Activated CD4-positive, alpha-beta T cell treated with anti-CD3 and anti-CD28 coated beads, Interleukin-10, Interleukin-2, amounts not matched to agents 100 ng/mL and 50 ng/mL, durations not matched to agents 16 hours and 8 hours (primary cell): ENCODE measurements at regions not wholly inside any gene's neighbourhood (a gene's known extent, or its start where the extent isn't known, plus 50 kb on each side); places are given as distances from the start of the nearest gene placed in this dataset.

Experiments used
- DNase-seq: peaks from one replicate; pipeline ENCODE4 v3.0.0-alpha.2; 2020

DNA sequence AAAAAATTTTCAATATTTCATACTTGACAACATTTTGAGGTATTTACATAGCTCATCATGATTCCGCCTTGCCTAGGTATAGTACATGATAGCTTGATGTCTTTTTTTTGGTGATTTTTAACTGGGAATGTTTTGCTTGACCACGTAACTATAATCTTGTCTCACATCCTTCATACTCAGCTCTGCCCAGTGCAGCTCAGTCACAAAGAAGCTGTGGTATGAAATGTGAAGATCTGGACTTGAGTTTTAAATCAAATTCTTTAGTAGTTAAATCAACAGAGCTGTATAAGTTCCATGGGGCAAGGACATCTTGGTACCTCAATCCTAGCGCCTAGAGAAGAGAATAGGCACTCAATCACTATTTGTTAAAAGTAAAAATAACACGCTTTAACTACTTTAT lies 276.3 kb upstream of the DKK2 start:
- no peak for DNase-seq

DNA sequence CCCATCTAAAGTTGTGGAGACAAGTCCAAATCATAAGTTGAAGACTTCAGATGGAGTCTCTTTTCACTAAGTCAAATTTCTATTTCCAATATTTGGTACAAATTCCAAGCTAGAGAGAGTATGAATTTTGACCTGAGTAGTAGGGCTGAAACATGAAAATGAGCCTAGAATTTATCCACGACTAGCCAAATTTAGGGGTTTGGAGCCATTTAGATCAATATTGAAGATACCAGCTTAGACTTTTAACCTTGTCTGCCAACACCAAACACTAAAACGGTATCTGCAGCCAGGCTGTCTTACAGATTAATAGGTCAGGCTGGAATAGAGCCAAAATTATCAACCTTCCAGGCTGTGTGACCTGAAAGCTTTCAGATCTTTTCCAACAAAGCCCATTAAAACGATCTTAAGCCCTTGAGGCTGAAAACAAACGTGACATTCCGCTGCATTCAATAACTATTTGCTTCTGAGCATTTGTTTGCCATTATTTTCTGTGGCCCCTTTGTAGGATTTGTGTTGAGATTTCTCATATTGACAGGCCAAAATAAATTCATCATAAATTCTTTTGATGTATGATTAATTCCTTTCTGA lies 268.7 kb upstream of the DKK2 start:
- DNase-seq = no peak

DNA sequence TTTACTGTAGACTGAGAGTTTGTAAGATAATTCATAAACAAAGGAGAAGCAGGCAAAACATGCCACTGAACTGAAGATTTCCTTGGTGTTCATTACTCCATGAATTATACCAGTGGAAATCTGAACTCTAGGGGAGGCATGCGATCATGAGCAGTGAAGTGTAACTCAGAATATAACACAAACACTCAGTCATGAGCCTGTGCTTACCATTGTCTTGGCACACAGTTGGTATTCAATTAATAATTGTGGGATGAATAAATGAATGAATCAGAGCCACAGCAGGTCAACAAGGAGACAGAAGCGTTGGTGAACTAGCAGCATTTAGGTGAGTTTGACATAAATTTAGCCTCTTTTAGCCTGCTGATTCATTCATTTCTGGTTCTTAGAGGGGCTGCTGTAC lies 263.5 kb upstream of the DKK2 start:
- no peak for DNase-seq

DNA sequence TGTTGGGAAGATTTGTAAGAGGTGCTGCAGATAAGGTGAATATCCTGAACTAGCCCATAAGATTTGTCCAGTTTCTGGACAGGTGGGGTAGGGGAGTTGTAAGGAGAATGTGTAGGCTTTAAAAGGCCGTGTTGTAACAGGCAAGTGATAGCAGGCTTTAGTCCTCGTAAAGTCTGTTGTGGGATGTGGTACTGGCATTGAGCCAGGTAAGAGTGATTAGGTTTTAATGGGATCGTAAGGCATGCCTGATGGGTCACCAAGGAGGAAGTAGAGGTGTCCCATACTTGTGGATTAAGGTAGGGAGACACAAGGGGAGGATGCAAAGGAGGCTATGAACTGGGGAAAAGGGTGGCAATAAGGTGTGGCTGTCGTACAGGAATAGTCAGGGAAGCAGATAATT lies 256.9 kb upstream of the DKK2 start:
- no peak for DNase-seq

DNA sequence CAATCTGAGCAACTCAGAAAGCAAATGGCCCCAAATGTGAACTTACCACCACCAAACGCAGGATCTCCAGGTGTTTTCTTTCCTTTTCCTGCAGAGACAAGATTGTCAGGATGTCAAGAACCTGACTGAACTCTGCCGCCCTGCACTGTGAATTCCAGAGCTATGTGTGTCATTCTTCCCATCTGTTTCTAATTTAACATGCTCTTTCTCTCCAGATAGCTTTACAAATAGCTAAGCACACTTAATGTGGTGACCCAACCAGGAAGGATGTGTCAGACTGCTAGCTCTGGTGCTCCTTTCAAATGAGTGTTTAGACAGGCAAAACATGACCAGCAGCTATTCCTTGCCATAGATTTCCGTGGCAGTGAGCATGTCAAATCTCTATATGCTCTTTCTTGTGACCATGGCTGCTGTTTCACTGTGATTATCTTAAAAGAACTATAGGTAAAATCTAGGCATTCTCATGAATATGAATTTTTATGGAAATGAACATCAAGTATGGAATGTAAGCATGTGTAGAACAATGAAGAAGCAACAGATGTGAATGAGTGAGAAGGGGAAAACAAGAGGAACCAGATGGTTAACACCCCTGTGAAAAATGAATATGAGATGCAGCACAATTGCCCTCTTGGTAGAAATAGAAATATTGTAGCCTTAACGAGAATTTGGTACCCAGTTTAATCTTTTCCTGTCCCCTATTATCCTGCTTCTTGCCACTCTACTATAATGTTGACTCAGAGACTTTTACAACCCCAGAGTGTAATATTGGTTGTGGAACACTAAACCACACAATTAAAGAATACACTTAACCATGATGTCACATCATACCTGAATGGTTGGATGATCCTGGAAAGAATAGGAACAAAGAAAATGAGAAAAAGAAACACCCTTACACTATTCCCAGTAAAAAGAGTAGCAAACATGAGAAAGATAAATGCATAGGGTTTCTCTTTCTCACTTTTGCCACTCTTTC lies 247.8 kb upstream of the DKK2 start:
- no peak for DNase-seq

DNA sequence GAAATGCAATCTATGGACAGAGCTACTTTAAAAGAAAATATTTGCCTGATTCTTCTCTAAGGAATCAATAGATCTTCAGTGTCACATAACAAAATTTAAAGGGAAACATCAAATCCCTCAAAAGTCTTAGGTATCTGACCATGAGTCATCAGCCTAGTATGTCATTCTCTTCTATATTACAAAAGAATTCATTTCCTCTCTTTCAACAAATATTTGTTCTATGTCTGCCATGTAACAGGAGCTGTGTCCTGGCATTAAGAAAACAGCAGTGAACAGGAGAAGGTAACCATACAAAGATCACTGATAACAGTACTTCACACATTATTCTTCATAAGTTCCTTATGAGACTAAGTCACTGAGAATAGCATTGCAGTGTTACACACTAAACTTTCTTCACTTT lies 243.6 kb upstream of the DKK2 start:
- no peak for DNase-seq

DNA sequence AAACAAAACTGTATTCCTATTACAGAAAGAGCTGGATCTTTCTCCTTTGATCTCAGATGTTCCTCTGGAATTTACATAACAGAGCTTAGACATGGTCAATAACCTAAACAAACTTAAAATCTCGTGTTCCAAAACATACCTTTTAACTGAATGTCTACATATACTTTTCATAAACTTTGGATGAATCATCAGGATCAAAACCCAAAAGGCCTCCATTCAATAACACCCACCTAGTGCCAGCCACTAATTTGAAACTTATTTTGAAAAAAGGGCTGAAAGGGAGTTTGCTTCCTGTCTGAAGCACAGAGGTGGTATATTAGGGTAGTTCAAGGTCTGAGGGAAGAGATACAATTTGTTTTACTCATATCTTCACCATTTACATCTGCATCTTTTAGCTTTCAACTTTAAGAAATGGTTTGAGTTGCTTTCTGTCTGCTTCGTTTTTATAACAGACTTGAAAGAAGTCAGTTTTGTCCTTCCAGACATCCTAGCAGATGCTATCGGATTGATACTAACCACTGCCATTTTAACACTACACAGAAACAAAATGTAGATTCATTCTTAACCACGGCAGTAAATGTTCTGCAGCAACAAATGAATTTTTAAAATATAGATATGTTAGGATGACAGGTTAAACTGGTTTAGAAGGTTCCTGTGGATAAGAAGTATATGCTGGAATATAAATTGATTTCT lies 242.8 kb upstream of the DKK2 start:
- DNase-seq = no peak

DNA sequence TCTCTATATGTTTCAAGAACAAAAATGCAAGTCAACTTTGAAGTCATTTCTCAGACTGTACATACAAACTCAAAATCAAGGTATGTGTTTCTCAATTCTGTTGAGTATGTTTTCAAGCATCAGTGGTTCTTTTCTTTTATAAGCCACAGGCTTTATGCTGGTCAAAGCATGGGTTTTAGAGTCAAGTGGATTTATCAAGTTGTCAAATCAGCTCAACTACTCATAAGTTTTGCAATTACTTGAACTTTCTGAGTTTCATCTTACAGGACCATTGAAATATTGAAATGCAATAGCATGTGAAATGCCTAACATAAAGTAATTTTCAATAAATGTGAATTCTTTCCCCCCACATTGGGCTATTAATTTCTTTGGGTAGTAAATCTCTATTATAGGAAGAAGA lies 239.9 kb upstream of the DKK2 start:
- DNase-seq = no peak

DNA sequence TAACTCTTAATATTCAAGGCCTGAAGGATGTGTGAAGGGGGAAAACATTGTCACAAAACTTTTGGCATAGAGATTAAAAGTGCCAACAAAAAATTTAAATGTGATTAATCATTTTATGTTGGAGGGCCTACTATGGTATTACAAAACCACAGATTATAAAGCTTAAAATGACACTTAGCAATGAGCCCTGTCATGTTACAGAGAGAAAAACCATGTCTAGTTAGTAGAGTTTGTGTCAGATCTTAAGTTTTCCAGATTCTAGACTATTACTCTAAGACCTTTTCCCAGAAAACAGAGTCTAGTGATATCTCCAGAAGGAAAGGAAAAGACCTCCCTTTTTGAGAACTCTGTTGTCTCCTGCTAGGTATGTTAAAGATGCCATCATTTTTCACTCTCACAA lies 239.1 kb upstream of the DKK2 start:
- no peak for DNase-seq

DNA sequence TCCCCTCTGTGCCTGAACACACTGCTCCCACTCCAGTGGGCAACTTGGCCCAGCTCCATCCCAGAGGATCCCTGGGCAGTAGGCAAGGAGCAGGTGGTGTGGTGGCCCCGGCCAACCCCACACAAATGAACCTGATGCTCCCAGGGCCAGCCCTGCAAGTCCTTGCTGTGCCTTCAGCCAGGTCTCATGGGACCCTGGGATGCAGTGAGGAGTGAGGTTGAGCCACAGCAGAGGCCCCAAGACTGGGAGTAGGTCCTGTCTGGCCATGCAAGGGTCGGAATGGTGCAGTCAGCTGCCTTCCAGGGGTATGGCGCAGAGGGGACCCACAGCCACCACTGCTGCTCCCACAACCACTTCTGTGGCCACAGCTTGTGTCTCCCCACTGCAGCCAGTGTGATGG lies 234.5 kb upstream of the DKK2 start:
- DNase-seq = no peak

DNA sequence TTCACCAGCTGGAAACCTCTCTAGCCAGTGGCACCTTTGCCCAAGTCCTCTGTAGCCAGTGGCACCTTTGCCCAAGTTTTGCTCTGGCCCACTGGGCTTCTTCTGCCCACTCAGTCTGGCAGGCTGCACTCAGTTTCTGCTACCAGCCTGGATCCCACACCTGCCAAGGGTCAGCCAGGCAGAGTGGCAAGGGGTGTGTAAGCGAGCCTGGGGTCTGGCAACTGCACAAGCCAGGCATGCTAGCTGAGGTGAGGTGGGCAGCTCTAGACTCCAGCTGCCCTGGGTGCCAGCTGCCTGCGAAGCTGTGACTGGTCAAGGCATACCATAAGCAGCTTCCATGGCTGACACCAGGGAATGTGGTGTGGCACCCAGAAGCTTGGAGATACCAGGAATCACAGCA lies 233.1 kb upstream of the DKK2 start:
- DNase-seq = no peak

DNA sequence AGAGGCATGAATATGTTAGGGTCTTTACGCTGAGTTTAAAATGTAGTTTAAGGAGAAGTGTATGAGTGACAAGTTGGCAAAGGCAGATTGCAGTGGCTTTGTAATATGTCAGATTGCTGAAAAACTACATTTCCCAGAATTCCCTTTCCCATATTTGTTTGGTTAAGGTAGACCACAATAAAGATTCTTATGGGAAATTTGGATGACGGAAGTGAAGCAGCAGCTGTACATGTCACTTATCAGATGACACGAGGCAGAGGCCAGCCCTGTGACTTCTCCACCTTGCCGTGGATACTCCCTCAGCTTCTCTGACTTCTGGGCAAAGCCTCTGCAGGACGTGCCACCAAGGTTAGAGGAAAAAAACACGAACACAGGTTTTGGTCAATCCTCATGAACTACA lies 229.7 kb upstream of the DKK2 start:
- no peak for DNase-seq

DNA sequence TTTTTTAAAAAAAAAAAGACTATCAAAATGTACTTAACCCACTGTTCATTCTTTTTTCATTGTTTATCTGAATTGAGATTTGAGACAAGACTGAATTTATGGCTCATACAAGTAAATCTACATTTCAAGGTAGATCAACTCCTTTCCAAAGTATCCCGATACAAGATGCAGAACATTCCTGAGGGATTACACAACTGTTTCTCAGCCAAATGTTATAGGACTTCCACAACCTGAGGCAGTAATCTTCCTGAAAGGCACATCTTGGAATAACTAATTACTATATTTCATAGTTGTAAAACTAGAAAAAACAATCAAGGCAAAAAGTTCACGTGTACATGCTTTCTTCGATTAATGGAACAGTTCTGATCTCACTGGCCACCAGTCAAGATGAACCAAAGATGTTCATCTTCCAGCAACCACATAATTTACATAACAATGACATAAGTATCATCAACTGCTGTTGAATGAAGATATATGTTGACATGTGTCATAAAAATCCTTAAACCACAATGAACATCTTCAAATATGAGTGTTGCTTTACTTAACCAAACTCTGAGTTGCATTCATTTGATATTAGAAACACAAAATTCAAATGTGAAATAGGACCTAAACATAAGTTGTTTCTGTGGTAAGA lies 225.2 kb upstream of the DKK2 start:
- no peak for DNase-seq

DNA sequence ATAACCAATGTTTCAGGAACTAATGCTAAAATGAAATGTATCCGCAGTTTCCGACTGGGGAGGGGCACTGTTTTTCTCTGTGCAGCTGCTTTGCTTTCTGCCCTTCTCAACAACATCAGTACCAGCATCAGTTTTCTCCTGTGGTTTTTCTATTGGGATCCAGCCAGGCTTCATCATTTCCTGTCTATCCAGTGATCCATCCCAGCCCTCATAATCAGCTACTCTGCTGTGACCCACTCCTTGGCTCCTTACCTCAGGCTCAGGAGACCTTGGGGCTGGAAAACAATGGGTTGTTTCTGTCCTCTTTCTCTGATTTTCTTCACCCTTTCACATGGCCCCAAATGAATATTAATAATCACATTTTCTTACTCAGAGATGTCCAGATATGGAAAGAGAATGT lies 222.2 kb upstream of the DKK2 start:
- DNase-seq = no peak

DNA sequence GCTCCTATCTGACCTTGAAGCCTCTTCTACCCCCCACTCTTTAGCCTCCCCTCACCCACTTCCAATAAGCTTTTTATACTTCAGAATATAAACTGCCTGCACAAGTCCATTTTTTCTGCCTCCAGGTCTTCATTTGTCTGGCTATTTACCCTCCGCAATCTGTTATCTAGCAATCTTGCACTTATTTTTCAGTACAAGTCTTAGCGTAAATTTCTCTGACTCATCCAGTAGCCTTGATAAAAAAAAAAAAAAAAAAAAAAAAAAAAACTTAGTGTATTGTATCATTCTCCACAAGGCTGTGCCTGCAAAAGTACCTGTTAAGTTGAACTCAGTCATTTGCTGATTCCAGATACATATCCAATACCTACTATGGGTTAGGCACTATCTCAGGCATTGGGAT lies 219.5 kb upstream of the DKK2 start:
- DNase-seq = no peak

DNA sequence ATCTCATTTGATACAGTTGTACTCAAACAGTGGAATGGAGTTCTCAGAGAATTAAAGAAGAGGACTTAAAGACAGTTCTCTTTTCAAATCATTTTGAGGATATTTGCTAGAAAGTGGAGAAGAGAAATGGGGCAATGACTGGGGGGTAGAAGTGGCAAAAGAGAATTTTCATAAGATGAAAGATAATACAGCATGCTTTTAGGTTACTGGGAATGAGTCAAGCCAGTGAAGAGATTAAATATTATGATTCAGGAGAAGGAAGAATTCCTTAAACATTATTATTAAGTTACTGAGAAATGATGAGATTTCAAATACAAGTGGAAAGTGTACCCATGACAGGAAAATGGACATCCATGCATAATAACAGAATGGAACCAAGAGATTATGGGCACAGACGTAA lies 219.0 kb upstream of the DKK2 start:
- no peak for DNase-seq

DNA sequence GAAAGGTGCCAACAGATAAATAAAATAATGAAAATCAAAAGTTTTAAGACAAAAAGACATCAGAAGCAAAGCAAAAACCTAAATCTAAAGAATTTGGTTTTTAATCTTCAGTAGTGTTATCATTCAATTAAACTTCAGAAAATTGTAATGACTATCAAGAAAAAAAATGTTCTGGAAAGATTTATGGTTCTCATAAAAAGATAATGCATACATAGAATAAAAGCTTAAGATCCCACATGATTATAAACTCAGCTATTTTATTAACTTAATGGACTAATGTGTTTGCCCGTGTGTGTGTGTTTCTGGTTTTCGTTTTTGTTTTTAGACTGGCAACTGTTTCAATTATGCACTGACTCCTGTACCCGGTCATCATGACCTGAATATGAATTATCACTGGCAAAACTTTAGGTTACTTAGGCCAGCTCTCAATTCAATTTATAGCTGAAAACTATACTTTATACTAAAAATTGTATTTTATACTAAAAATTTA lies 217.5 kb upstream of the DKK2 start:
- no peak for DNase-seq

DNA sequence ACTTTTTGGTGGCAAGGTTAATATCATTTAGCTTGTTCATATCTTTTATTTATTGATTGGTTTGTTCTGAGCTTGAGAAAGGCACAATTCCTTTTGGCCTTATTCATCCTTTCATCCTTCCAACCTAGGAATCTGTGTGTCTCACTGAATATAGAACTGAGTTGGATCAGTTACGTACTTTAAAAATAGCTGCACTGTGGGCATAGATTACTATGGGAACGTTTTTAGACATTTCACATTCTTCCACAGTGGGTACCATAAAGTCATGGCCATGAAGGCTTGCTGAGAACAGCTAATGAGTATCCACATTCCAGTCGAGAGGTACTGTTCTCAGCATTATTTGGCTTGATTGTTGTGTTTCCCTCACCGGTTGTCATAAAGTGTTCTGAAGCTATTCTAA lies 217.0 kb upstream of the DKK2 start:
- DNase-seq = no peak

DNA sequence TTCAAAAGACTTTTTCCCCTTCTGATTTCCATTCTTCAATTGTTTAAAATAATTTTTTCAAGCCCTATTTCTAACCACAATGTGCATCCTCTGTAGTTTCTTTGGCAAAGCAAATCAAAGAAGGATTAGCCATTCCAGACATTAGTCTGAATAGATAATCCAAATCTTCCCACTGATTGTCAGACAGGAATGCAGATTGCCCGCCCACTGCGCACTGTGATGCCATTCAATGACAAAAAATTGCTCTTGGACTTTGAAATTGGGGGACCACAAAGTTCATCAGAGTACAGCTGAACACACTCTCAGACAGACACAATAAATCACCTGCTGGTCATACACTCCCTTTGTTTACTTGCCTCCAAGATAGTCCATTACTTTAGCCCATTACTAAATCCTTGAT lies 216.5 kb upstream of the DKK2 start:
- DNase-seq = no peak

DNA sequence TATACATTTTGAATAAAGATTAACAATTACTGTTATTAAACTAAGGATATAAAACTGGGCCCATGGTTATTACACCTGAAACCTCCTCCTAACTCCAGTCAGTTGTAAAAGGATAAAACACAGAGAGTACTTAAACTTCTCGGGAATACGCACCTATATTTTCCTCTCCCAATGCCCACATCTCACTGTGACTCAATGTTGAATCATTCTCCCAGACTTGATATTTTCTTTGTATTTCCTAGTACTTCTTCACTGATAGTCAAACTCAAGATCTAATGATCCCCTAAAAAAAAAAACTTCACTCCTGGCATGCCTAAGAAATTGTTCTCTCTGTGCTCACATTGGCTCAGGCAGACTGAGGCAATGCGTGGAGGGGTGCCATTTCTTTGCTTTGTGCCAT lies 212.5 kb upstream of the DKK2 start:
- no peak for DNase-seq

DNA sequence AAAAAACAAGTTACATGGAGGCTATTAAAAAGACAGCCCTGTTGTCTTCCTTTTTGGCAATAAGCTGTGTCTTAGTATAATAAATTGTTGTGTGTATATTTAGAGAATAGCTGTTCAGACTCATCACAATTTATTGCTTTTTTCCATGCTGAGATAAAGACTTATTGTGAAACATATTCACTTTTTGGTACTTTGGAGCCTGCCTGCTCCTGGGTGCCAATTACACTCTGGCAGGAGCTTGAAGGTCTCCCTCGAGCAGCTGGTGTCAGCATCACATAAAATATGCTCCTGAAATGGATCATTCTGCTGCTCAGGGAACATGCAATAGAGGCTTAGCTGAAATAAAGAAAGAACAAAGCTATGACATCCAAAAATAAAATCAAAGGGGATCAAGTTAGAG lies 211.6 kb upstream of the DKK2 start:
- DNase-seq = no peak

DNA sequence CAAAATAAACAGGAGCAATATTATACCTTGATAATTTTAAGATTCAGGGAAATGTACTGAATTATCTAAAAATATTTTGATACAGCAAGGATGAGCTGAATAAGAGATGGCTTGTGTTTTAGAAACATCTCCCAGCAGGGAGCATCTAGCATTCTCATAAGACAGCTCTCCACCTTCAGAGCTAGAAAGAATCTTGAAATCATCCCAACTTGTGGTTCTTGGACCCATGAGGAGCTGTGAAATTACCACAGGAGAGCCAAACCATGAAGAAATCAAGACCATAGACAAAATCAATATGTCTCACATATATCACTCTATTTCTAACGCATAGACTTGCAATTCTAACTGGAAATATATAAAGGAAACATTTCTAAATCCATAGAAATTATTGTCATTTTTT lies 210.6 kb upstream of the DKK2 start:
- no peak for DNase-seq

DNA sequence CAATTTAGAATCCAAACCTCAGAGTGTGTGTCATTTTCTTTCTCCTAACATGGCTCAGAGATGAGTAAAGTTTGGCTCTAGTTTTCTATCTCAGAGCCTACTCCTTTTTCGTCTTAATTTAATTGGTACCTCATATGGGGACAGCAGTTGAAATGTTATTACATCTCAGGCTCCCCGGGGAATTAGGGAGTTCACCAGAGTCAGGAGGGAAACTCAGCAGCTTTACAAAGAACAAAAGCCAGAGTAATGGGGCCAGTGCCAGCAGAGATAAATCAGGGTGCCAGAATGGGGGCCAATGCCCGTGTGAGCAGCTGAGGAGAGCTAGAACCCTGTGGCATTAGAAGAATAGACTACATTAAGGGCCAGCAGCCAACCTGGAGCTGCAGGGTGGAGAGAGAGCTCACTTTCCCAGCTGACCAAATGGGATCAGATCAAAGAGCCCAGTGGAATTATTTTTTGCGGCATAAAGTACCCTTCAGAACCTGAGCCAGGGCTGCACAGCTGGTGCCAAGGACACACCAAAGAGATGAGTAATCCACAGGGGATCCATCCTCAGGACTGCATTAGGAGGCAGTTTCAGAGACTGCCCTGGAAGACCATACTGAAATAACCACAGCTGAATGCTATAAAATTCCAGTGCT lies 207.1 kb upstream of the DKK2 start:
- no peak for DNase-seq
